OCI-LY3 (cell line): ENCODE measurements at regions not wholly inside any gene's neighbourhood (a gene's known extent, or its start where the extent isn't known, plus 50 kb on each side); places are given as distances from the start of the nearest gene placed in this dataset.

Experiments
- H2AFZ ChIP-seq: fragments of 200-600, 300-600 bp; shearing (Covaris generic); 2 replicates; pipeline ENCODE4 v1.6.0; 2014; ENCODE audit warnings: antibody characterized with exemption, low read depth, low read length
- H3K27ac ChIP-seq: fragments of 200-600, 300-600 bp; sonication (generic); 2 replicates; pipeline ENCODE4 v1.5.1; 2014; ENCODE audit warnings: mild to moderate bottlenecking, low read length, moderate library complexity, mixed read lengths
- H3K27me3 ChIP-seq: fragments of 200-600, 300-600 bp; sonication (generic); 2 replicates; pipeline ENCODE4 v1.6.1; 2014; ENCODE audit warnings: low read depth, low read length, mixed read lengths
- H3K36me3 ChIP-seq: fragments of 200-600, 300-600 bp; sonication (generic); replicated peaks from 2 replicates; pipeline ENCODE3; 2014; ENCODE audit warnings: low read depth, low read length, mixed read lengths
- H3K4me1 ChIP-seq: fragments of 300-600, 200-600 bp; sonication (generic); 2 replicates; pipeline ENCODE4 v1.6.1; 2014; ENCODE audit warnings: low read length, mixed read lengths
- H3K4me2 ChIP-seq: fragments of 200-600, 300-600 bp; sonication (generic); 2 replicates; pipeline ENCODE4 v1.6.1; 2014; ENCODE audit warnings: low read length, mixed read lengths
- H3K4me3 ChIP-seq: fragments of 300-600, 200-600 bp; sonication (generic); 2 replicates; pipeline ENCODE4 v1.5.1; 2014; ENCODE audit warnings: antibody characterized with exemption, mild to moderate bottlenecking, low read length, moderate library complexity
- H3K79me2 ChIP-seq: fragments of 300-600, 200-600 bp; shearing (Covaris generic); 2 replicates; pipeline ENCODE4 v1.6.1; 2014; ENCODE audit warnings: mild to moderate bottlenecking, low read length, mixed read lengths
- H3K9ac ChIP-seq: fragments of 300-600, 200-600 bp; shearing (Covaris generic); 2 replicates; pipeline ENCODE4 v1.6.0; 2014; ENCODE audit warnings: mild to moderate bottlenecking, low read length, moderate library complexity
- H3K9me3 ChIP-seq: fragments of 200-600, 300-600 bp; shearing (Covaris generic); 2 replicates; pipeline ENCODE4 v1.6.1; 2014; ENCODE audit warnings: low read length, mixed read lengths; ENCODE audit not compliant: insufficient read depth
- H4K20me1 ChIP-seq: fragments of 200-600, 300-600 bp; sonication (generic); 2 replicates; pipeline ENCODE4 v1.6.1; 2016; ENCODE audit warnings: low read length, mixed read lengths; ENCODE audit not compliant: insufficient read depth
- EZH2phosphoT487 ChIP-seq: fragments of 200-600 bp; shearing (Covaris generic); IDR thresholded peaks from 2 replicates; pipeline ENCODE4 v1.6.1; 2018; ENCODE audit warnings: antibody characterized with exemption, mixed run types, low read depth
- TF ChIP-seq, protein P1 (sequence below): fragments of 200-600, 300-600 bp; sonication (generic); IDR thresholded peaks from 2 replicates; pipeline ENCODE4 v1.5.1; 2014; ENCODE audit warnings: antibody characterized with exemption, low read length, low read depth

DNA sequence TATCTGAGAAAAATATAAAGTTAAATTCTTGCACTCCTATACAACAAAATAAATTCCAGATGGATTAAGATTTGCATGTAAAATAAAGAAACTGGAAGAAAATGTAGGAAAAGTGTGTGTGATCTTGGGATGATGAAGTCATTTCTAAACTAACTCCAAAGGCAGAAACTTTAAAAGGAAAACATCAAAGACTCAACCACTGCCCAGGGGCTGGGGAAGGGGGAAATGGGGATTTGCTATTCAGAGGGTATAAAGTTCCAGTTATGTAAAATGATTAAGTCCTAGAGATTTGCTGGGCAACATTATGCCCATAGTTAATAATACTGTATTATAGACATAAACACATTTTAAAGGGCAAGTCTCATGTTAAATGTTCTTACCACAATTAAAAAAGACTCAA, 254.5 kb downstream of the DEPDC1B start:
- Histone ChIP-seq H3K9me3 (no peaks in the 10 kb centered on the region), H3K36me3 (no peaks in the 10 kb centered on the region), H2AFZ (no peak overlapping the region), H3K9ac (no peak overlapping the region), H3K4me2 (no peak overlapping the region), H3K79me2 (no peaks in the 10 kb centered on the region), H3K27ac (no peak overlapping the region), H3K27me3 (no peaks in the 10 kb centered on the region), H3K4me3 (no peak overlapping the region), H3K4me1 (no peaks in the 10 kb centered on the region), H4K20me1 (no peaks in the 10 kb centered on the region)
- TF ChIP-seq, protein P1, sequence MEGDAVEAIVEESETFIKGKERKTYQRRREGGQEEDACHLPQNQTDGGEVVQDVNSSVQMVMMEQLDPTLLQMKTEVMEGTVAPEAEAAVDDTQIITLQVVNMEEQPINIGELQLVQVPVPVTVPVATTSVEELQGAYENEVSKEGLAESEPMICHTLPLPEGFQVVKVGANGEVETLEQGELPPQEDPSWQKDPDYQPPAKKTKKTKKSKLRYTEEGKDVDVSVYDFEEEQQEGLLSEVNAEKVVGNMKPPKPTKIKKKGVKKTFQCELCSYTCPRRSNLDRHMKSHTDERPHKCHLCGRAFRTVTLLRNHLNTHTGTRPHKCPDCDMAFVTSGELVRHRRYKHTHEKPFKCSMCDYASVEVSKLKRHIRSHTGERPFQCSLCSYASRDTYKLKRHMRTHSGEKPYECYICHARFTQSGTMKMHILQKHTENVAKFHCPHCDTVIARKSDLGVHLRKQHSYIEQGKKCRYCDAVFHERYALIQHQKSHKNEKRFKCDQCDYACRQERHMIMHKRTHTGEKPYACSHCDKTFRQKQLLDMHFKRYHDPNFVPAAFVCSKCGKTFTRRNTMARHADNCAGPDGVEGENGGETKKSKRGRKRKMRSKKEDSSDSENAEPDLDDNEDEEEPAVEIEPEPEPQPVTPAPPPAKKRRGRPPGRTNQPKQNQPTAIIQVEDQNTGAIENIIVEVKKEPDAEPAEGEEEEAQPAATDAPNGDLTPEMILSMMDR: no peak
- no peak for TF ChIP-seq EZH2phosphoT487

DNA sequence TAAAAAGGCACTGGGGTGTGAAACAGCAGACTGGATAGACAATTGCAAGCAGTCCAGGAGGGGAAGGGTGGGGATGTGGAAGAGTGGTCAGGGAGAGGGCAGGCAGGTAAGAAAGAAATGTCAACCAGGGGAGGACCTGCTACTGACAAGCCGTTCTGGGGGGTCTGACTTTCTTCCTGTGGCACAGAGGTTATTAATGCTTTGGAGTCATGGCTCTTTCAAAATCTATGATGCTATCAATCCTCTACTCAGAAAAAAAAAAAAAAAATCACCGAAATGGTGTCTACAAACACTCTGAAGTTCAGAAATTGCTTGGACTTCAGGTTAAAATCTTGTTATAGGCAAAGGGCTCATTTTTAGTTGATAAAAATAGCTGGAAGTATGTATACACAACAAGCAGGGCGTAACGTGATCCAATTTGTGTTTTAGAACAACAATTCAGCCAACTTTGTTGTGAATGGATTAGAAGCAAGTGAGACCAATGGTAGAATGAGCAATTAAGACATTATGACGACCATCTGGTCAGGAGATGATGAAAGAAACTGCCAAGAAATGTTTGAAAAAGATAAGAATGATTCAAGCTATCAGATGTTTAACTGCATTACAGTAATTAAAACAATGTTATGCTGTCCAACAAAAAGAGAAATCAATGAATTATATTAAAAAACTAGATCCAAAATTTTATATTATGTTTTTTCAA, 255.2 kb downstream of the DEPDC1B start:
- TF ChIP-seq, protein P1: no peak
- TF ChIP-seq EZH2phosphoT487: no peak
- no peaks in the 10 kb centered on the region for H3K36me3 ChIP-seq
- no peak overlapping the region for H3K27ac ChIP-seq
- no peaks in the 10 kb centered on the region for H3K9me3 ChIP-seq
- H3K9ac ChIP-seq: no peak overlapping the region
- H2AFZ ChIP-seq: no peak overlapping the region
- no peaks in the 10 kb centered on the region for H4K20me1 ChIP-seq
- no peaks in the 10 kb centered on the region for H3K4me1 ChIP-seq
- H3K27me3 ChIP-seq: no peaks in the 10 kb centered on the region
- H3K79me2 ChIP-seq: no peaks in the 10 kb centered on the region
- no peak overlapping the region for H3K4me2 ChIP-seq
- no peak overlapping the region for H3K4me3 ChIP-seq

DNA sequence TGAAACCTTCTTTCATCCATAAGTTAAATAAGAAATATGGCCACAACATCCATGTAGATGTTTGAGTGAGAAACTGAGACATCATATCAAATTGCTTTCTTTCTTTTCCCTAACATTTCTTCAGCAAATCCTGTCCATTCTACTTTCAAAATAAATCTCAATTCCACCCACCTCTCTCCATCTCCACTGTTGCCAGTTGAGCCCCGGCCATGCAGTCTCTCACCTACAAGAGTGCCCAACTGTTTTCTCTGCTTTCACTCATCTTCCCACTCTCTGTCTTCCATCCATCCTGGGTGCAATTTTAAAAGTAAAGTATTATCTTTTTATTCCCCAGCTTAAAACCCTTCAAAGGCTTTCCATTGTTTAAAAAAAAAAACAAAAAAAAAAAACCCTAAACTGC, 260.4 kb downstream of the DEPDC1B start:
- no peak for TF ChIP-seq EZH2phosphoT487
- TF ChIP-seq, protein P1: no peak
- H3K4me2 ChIP-seq: no peak overlapping the region
- no peak overlapping the region for H3K4me3 ChIP-seq
- H4K20me1 ChIP-seq: no peaks in the 10 kb centered on the region
- H3K27ac ChIP-seq: no peak overlapping the region
- no peaks in the 10 kb centered on the region for H3K9me3 ChIP-seq
- no peaks in the 10 kb centered on the region for H3K79me2 ChIP-seq
- no peaks in the 10 kb centered on the region for H3K27me3 ChIP-seq
- no peaks in the 10 kb centered on the region for H3K36me3 ChIP-seq
- no peak overlapping the region for H3K9ac ChIP-seq
- no peak overlapping the region for H2AFZ ChIP-seq
- no peaks in the 10 kb centered on the region for H3K4me1 ChIP-seq

DNA sequence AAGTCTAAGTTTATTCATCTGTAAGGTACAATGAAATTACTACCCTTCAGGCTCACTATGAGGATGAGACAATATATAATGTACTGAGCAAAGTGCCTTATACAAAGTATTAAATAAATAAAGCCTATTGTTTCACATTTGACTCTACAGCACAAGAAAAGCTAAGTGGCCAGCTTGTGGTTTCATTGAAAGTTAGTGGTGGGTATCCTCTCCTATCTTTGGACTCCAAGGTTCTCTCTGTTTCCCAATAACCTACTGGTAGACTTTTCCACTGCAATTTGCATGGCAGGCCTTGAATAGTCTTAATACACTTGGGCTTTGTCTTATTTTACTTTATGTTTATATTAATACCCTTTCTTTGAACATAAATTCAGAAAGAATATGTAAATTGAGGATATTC, 262.7 kb downstream of the DEPDC1B start:
- no peaks in the 10 kb centered on the region for H3K9me3 ChIP-seq
- no peak overlapping the region for H3K4me2 ChIP-seq
- no peaks in the 10 kb centered on the region for H3K4me1 ChIP-seq
- TF ChIP-seq, protein P1: no peak
- no peak for TF ChIP-seq EZH2phosphoT487
- H3K4me3 ChIP-seq: no peak overlapping the region
- no peak overlapping the region for H2AFZ ChIP-seq
- H3K36me3 ChIP-seq: no peaks in the 10 kb centered on the region
- H3K27ac ChIP-seq: no peak overlapping the region
- H3K9ac ChIP-seq: no peak overlapping the region
- no peaks in the 10 kb centered on the region for H4K20me1 ChIP-seq
- no peaks in the 10 kb centered on the region for H3K79me2 ChIP-seq
- no peaks in the 10 kb centered on the region for H3K27me3 ChIP-seq
